ENCODE measurements at regions not wholly inside any gene's neighbourhood (a gene's known extent, or its start where the extent isn't known, plus 50 kb on each side); places are given as distances from the start of the nearest gene placed in this dataset.

DNA sequence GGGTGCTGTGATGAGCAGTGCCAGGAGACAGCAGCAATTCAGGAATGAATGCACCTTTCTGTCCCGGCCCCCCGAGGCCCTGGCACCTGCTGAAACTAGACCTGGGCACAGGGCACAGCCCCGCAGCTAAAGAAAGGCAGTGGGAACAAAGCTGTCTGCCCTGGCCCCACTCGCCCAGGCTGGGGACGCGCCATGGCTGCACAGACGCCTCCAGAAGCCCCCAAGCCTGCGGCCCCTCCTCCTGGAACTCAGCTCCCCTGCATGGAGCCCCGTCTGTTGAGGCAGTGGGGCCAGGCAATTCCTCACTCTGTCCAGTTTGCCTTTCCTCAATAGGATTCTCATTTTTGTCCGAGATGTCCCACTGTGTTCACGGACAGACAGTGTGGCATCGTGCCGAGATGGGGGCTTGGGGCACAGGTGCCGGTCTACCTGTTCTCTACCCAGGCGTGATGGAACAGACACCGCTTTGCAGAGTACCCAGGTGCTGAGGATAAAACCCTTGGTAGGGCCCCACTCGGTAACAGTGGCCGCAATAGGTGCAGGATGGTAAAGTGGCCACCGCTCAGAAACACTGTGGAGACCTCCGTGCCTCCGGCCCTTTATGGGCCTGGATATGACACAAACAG, 146.5 kb upstream of the SOX1 start:
- in situ Hi-C loops (cut with MboI; ENCODE audit: low pct_ligation_motif_present in 1 of 4, low pct_unique_long_range_greater_than_20kb in 1 of 4, low sequenced_read_pairs in 3 of 4), result no loop called here
- Histone ChIP-seq H3K27ac (no peak overlapping the region), H3K4me1 (no peaks in the 10 kb centered on the region), H3K27me3 (no peaks in the 10 kb centered on the region), H3K9me3 (no peaks in the 10 kb centered on the region), H3K4me3 (no peak overlapping the region), H3K36me3 (no peaks in the 10 kb centered on the region)
- intact Hi-C loops (cut with DNase I; ENCODE audit: low total_unique reads), result no loop called here
- no peak for TF ChIP-seq POLR2AphosphoS5 (IDR thresholded peaks at IDR 0.05)
- no peak for TF ChIP-seq POLR2A (IDR thresholded peaks at IDR 0.05)
- no peak for TF ChIP-seq EP300 (IDR thresholded peaks at IDR 0.05; ENCODE audit: low read depth)
- TF ChIP-seq, protein P1, sequence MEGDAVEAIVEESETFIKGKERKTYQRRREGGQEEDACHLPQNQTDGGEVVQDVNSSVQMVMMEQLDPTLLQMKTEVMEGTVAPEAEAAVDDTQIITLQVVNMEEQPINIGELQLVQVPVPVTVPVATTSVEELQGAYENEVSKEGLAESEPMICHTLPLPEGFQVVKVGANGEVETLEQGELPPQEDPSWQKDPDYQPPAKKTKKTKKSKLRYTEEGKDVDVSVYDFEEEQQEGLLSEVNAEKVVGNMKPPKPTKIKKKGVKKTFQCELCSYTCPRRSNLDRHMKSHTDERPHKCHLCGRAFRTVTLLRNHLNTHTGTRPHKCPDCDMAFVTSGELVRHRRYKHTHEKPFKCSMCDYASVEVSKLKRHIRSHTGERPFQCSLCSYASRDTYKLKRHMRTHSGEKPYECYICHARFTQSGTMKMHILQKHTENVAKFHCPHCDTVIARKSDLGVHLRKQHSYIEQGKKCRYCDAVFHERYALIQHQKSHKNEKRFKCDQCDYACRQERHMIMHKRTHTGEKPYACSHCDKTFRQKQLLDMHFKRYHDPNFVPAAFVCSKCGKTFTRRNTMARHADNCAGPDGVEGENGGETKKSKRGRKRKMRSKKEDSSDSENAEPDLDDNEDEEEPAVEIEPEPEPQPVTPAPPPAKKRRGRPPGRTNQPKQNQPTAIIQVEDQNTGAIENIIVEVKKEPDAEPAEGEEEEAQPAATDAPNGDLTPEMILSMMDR (IDR thresholded peaks at IDR 0.05), result no peak
- 79 to 100% methylated on average over 2 to 21 of the region's 21 CpGs for WGBS, 2 donors (ENCODE audit: low coverage in 1 of 2)
- DNase-seq, result no peak

DNA sequence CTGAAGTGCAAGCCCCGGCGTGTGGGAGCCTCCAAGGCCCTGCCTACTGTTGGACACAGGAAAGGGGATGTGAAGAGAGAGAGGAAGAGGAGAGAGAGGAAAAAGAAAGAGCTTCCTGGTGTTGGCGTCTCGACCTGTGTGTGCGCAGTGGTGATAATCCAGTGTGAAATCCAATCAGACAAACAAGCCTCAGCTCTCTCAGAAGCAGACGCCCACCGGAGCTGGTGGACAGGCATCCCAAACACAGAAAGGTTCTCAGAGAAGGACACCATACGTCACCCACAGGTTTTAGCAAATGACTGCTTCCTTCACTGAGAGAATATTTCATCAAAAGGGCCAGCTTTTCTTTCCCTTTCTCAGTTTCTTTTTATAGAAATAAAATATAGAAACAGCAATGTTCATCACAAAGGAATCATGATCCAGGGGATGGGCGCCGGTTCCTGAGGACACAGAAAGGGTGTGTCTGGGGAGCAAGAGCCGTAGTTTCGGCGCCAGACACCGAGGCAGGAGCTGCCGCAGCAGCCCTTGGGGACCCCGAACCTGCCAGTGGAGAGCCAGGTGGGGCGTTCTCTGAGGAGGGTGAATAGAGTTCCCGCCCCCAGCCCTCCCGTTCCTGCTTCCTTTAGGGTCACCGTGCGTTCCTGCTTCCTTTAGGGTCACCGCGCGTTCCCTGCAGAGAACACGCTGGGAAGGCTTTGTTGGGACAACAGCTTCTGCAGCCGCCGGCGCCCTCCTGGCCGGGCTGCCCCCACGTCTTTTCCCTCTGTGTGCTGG, 145.8 kb upstream of the SOX1 start:
- no peak for TF ChIP-seq EP300 (IDR thresholded peaks at IDR 0.05; ENCODE audit: low read depth)
- no peaks in the 10 kb centered on the region for H3K36me3 ChIP-seq
- no peaks in the 10 kb centered on the region for H3K9me3 ChIP-seq
- no peak for DNase-seq
- intact Hi-C loops (cut with DNase I; ENCODE audit: low total_unique reads), result no loop called here
- 64% methylated on average over 30 of the region's 30 CpGs; no CpG with 5 or more reads in 1 of the 2 donors for WGBS, 2 donors (ENCODE audit: low coverage in 1 of 2)
- H3K27me3 ChIP-seq, result no peaks in the 10 kb centered on the region
- no peak overlapping the region for H3K27ac ChIP-seq
- in situ Hi-C loops (cut with MboI; ENCODE audit: low pct_ligation_motif_present in 1 of 4, low pct_unique_long_range_greater_than_20kb in 1 of 4, low sequenced_read_pairs in 3 of 4), result no loop called here
- no peaks in the 10 kb centered on the region for H3K4me1 ChIP-seq
- no peak overlapping the region for H3K4me3 ChIP-seq

DNA sequence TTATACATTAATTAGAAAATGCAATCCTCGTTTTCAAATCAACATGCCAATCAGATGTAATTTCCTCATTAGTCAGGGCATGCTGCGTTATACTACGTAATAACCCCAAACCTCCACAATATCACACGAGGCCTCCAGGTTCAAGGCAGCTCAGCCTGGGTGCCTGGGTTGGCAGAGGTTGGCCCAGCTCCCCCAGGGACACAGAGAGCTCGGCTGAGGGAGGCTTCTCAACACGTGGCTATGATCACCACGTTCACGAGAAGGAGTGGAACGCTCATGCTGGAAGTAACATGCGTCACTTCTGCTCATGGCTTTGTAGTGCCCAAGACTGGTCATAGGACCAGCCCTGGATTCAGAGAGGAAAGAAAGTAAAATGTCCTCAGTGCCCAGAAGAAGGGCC, 144.9 kb upstream of the SOX1 start:
- H3K9me3 ChIP-seq, result no peaks in the 10 kb centered on the region
- intact Hi-C loops (cut with DNase I; ENCODE audit: low total_unique reads) (no loop called here), in situ Hi-C loops (cut with MboI; ENCODE audit: low pct_ligation_motif_present in 1 of 4, low pct_unique_long_range_greater_than_20kb in 1 of 4, low sequenced_read_pairs in 3 of 4) (no loop called here)
- H3K36me3 ChIP-seq, result no peaks in the 10 kb centered on the region
- 76 to 89% methylated on average over 3 to 10 of the region's 10 CpGs for WGBS, 2 donors (ENCODE audit: low coverage in 1 of 2)
- H3K4me1 ChIP-seq, result no peaks in the 10 kb centered on the region
- no peak for TF ChIP-seq EP300 (IDR thresholded peaks at IDR 0.05; ENCODE audit: low read depth)
- DNase-seq, result no peak
- no peak overlapping the region for H3K4me3 ChIP-seq
- no peak overlapping the region for H3K27ac ChIP-seq
- H3K27me3 ChIP-seq, result no peaks in the 10 kb centered on the region

DNA sequence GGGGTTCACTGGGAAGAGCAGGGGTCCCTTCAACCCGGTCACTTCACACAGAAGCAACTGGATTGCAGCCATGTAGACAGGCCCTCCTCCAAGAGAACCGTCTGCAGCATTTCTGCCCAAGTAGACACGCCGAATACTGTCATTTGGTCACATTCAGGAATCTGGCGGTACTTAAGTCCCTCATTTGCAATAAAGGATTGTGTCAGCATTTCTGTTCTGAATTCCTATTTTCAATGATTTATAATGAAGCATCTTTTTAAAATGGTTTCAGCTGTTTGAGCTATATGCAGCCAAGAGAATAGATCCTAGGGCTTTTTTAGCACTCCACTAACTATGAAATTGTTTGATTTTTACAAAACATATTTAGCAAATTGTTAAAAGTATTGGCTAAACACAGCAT, 143.5 kb upstream of the SOX1 start:
- no peak overlapping the region for H3K27ac ChIP-seq
- WGBS, 2 donors (ENCODE audit: low coverage in 1 of 2), result 69 to 89% methylated on average over 4 to 5 of the region's 5 CpGs
- no peak overlapping the region for H3K4me3 ChIP-seq
- no peak for DNase-seq
- H3K4me1 ChIP-seq, result no peaks in the 10 kb centered on the region
- no peaks in the 10 kb centered on the region for H3K36me3 ChIP-seq
- no peaks in the 10 kb centered on the region for H3K9me3 ChIP-seq
- H3K27me3 ChIP-seq, result no peaks in the 10 kb centered on the region
- TF ChIP-seq POLR2A (IDR thresholded peaks at IDR 0.05) (no peak), EP300 (IDR thresholded peaks at IDR 0.05; ENCODE audit: low read depth) (no peak), POLR2AphosphoS5 (IDR thresholded peaks at IDR 0.05) (no peak)
- TF ChIP-seq, protein P1 (IDR thresholded peaks at IDR 0.05), result no peak
- intact Hi-C loops (cut with DNase I; ENCODE audit: low total_unique reads), result no loop called here
- in situ Hi-C loops (cut with MboI; ENCODE audit: low pct_ligation_motif_present in 1 of 4, low pct_unique_long_range_greater_than_20kb in 1 of 4, low sequenced_read_pairs in 3 of 4), result no loop called here

DNA sequence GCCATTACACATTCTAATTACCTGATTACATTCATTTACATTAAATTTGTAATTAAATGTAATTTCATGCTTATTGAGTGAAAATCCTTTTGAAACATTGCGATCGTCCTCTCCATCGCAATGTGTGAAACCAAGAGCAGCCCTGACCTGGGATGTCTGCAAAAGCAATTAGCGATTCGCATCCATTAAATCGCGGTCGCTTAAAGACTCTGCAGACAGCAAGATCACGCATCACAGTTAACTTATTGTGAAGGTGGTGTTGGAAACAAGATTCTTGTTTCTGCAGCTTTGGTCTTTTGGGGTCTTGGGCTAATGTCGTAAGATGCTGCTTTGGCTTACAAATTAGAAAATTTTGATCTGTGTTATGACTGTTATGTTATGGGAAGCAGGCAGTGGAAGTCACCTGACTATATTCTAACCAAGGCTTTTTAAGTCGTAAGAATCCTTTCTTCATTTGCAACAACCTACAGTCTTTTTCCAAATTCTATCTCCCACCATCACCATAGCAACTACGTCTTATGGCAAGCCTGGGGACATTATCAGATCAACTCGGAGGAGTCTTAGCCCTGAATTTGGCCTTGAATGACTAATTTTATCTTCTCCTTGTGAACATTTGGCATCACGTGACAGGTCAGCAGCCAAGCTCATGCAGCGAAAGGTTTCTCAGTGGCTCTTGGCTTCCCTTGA, 142.8 kb upstream of the SOX1 start:
- no peaks in the 10 kb centered on the region for H3K27me3 ChIP-seq
- no peak for DNase-seq
- H3K36me3 ChIP-seq, result no peaks in the 10 kb centered on the region
- no peak overlapping the region for H3K27ac ChIP-seq
- TF ChIP-seq, protein P1 (IDR thresholded peaks at IDR 0.05), result no peak
- TF ChIP-seq POLR2A (IDR thresholded peaks at IDR 0.05) (no peak), POLR2AphosphoS5 (IDR thresholded peaks at IDR 0.05) (no peak), EP300 (IDR thresholded peaks at IDR 0.05; ENCODE audit: low read depth) (no peak)
- H3K4me3 ChIP-seq, result no peak overlapping the region
- 86 to 89% methylated on average over 13 to 15 of the region's 15 CpGs for WGBS, 2 donors (ENCODE audit: low coverage in 1 of 2)
- in situ Hi-C loops (cut with MboI; ENCODE audit: low pct_ligation_motif_present in 1 of 4, low pct_unique_long_range_greater_than_20kb in 1 of 4, low sequenced_read_pairs in 3 of 4) (no loop called here), intact Hi-C loops (cut with DNase I; ENCODE audit: low total_unique reads) (no loop called here)
- H3K9me3 ChIP-seq, result no peaks in the 10 kb centered on the region
- no peaks in the 10 kb centered on the region for H3K4me1 ChIP-seq
